IPS-20b (cell line): ENCODE measurements at regions not wholly inside any gene's neighbourhood (a gene's known extent, or its start where the extent isn't known, plus 50 kb on each side); places are given as distances from the start of the nearest gene placed in this dataset.
"Not testable (repeated sequence)": the region's sequence is repeated elsewhere in the genome, so short reads cannot be mapped to it uniquely, and the experiment has no call there.

Source experiments
- H3K27ac ChIP-seq: one replicate; pipeline ENCODE4 v1.5.1; 2013; ENCODE audit warnings: low read length
- H3K27me3 ChIP-seq: 2 replicates; pipeline ENCODE4 v1.6.1; 2013; ENCODE audit warnings: mild to moderate bottlenecking, low read length, inconsistent platforms; ENCODE audit not compliant: insufficient read depth
- H3K36me3 ChIP-seq: 2 replicates; pipeline ENCODE4 v1.6.1; 2013; ENCODE audit warnings: low read depth, mild to moderate bottlenecking, inconsistent platforms, low read length, moderate library complexity; ENCODE audit not compliant: insufficient read depth
- H3K4me1 ChIP-seq: 2 replicates; pipeline ENCODE4 v1.6.1; 2013; ENCODE audit warnings: mild to moderate bottlenecking, control low read depth, inconsistent platforms, low read length, moderate library complexity; ENCODE audit not compliant: insufficient read depth
- H3K4me3 ChIP-seq: 2 replicates; pipeline ENCODE4 v1.5.1; 2013; ENCODE audit warnings: mild to moderate bottlenecking, low read length, inconsistent platforms
- H3K9ac ChIP-seq: 2 replicates; pipeline ENCODE4 v1.6.1; 2013; ENCODE audit warnings: low read depth, mild to moderate bottlenecking, inconsistent platforms, low read length, moderate library complexity
- H3K9me3 ChIP-seq: 2 replicates; pipeline ENCODE4 v1.6.1; 2013; ENCODE audit warnings: mild to moderate bottlenecking, low read depth, low read length, inconsistent platforms; ENCODE audit not compliant: insufficient read depth

- Histone ChIP-seq H3K27ac (no peak overlapping the region), H3K36me3 (no peaks in the 10 kb centered on the region), H3K4me1 (peaks cover under 1% of the 10 kb centered on the region; the same call in 1 of the 2 replicates), H3K9ac (no peak overlapping the region), H3K4me3 (no peak overlapping the region), H3K27me3 (no peaks in the 10 kb centered on the region), H3K9me3 (no peaks in the 10 kb centered on the region)
These were observed 432.3 kb downstream of the CD83 start for GRCh38 chr6:14549871-14550270.

GRCh38 chr6:14550410-14550809, 432.8 kb downstream of the CD83 start:
- Histone ChIP-seq H3K9ac (no peak overlapping the region), H3K4me1 (no peaks in the 10 kb centered on the region), H3K36me3 (no peaks in the 10 kb centered on the region), H3K27me3 (no peaks in the 10 kb centered on the region), H3K4me3 (no peak overlapping the region), H3K9me3 (no peaks in the 10 kb centered on the region), H3K27ac (no peak overlapping the region)

- Histone ChIP-seq H3K9ac (no peak overlapping the region), H3K4me3 (no peak overlapping the region)
These were observed 433.2 kb downstream of the CD83 start for GRCh38 chr6:14550822-14551221.

GRCh38 chr6:14551601-14552000, 434.0 kb downstream of the CD83 start:
- not testable (repeated sequence) for H3K4me1 ChIP-seq, H3K4me3 ChIP-seq, H3K9me3 ChIP-seq, H3K36me3 ChIP-seq, H3K27me3 ChIP-seq, H3K9ac ChIP-seq, H3K27ac ChIP-seq

More at GRCh38 chr6:14550822-14551221, 433.2 kb downstream of the CD83 start:
- Histone ChIP-seq H3K27ac (no peak overlapping the region), H3K9me3 (no peaks in the 10 kb centered on the region), H3K4me1 (no peaks in the 10 kb centered on the region), H3K27me3 (no peaks in the 10 kb centered on the region), H3K36me3 (no peaks in the 10 kb centered on the region)

- Histone ChIP-seq H3K9me3 (no peaks in the 10 kb centered on the region), H3K27ac (no peak overlapping the region), H3K4me1 (no peaks in the 10 kb centered on the region; the same call in 1 of the 2 replicates), H3K9ac (no peak overlapping the region), H3K36me3 (no peaks in the 10 kb centered on the region), H3K4me3 (no peak overlapping the region), H3K27me3 (no peaks in the 10 kb centered on the region)
These were observed 435.3 kb downstream of the CD83 start for GRCh38 chr6:14552891-14553290.

- Histone ChIP-seq H3K9ac (no peak overlapping the region), H3K4me1 (no peaks in the 10 kb centered on the region; the same call in 1 of the 2 replicates), H3K36me3 (no peaks in the 10 kb centered on the region), H3K27me3 (no peaks in the 10 kb centered on the region), H3K27ac (no peak overlapping the region), H3K4me3 (no peak overlapping the region), H3K9me3 (no peaks in the 10 kb centered on the region)
These were observed 435.9 kb downstream of the CD83 start for GRCh38 chr6:14553515-14553914.

GRCh38 chr6:14555804-14556203, 438.2 kb downstream of the CD83 start:
- Histone ChIP-seq H3K27me3 (no peaks in the 10 kb centered on the region), H3K27ac (no peak overlapping the region), H3K9ac (no peak overlapping the region), H3K9me3 (no peaks in the 10 kb centered on the region), H3K4me3 (no peak overlapping the region), H3K4me1 (no peaks in the 10 kb centered on the region; the same call in 1 of the 2 replicates), H3K36me3 (no peaks in the 10 kb centered on the region)

- Histone ChIP-seq H3K27me3 (no peaks in the 10 kb centered on the region), H3K9me3 (no peaks in the 10 kb centered on the region), H3K27ac (no peak overlapping the region)
These were observed 442.4 kb downstream of the CD83 start for GRCh38 chr6:14559746-14560536.

GRCh38 chr6:14561563-14561962, 444.0 kb downstream of the CD83 start:
- not testable (repeated sequence) for H3K4me3 ChIP-seq, H3K27me3 ChIP-seq, H3K4me1 ChIP-seq, H3K36me3 ChIP-seq, H3K9me3 ChIP-seq, H3K27ac ChIP-seq, H3K9ac ChIP-seq

More at GRCh38 chr6:14559746-14560536, 442.4 kb downstream of the CD83 start:
- H3K36me3 ChIP-seq: no peaks in the 10 kb centered on the region
- H3K9ac ChIP-seq: no peak overlapping the region
- no peak overlapping the region for H3K4me3 ChIP-seq
- no peaks in the 10 kb centered on the region; the same call in 1 of the 2 replicates for H3K4me1 ChIP-seq

- H3K4me1 ChIP-seq: peaks cover 8% of the 10 kb centered on the region; the same call in 1 of the 2 replicates
- no peak overlapping the region for H3K4me3 ChIP-seq
- H3K27me3 ChIP-seq: no peaks in the 10 kb centered on the region
- H3K9ac ChIP-seq: no peak overlapping the region
- H3K27ac ChIP-seq: no peak overlapping the region
- H3K36me3 ChIP-seq: no peaks in the 10 kb centered on the region
- no peaks in the 10 kb centered on the region for H3K9me3 ChIP-seq
These were observed 450.3 kb downstream of the CD83 start for GRCh38 chr6:14567842-14568241.

GRCh38 chr6:14569394-14569793, 451.8 kb downstream of the CD83 start:
- H3K4me1 ChIP-seq: peaks cover 8% of the 10 kb centered on the region; the same call in 1 of the 2 replicates
- no peak overlapping the region for H3K9ac ChIP-seq
- no peaks in the 10 kb centered on the region for H3K36me3 ChIP-seq
- no peaks in the 10 kb centered on the region for H3K27me3 ChIP-seq
- no peak overlapping the region for H3K4me3 ChIP-seq
- no peak overlapping the region for H3K27ac ChIP-seq
- H3K9me3 ChIP-seq: no peaks in the 10 kb centered on the region

GRCh38 chr6:14569874-14570273, 452.3 kb downstream of the CD83 start:
- not testable (repeated sequence) for H3K4me1 ChIP-seq, H3K27ac ChIP-seq

More at GRCh38 chr6:14569874-14570273, 452.3 kb downstream of the CD83 start:
- not testable (repeated sequence) for H3K9me3 ChIP-seq, H3K4me3 ChIP-seq, H3K36me3 ChIP-seq, H3K9ac ChIP-seq, H3K27me3 ChIP-seq
